ENCODE measurements at regions not wholly inside any gene's neighbourhood (a gene's known extent, or its start where the extent isn't known, plus 50 kb on each side); places are given as distances from the start of the nearest gene placed in this dataset.

DNA sequence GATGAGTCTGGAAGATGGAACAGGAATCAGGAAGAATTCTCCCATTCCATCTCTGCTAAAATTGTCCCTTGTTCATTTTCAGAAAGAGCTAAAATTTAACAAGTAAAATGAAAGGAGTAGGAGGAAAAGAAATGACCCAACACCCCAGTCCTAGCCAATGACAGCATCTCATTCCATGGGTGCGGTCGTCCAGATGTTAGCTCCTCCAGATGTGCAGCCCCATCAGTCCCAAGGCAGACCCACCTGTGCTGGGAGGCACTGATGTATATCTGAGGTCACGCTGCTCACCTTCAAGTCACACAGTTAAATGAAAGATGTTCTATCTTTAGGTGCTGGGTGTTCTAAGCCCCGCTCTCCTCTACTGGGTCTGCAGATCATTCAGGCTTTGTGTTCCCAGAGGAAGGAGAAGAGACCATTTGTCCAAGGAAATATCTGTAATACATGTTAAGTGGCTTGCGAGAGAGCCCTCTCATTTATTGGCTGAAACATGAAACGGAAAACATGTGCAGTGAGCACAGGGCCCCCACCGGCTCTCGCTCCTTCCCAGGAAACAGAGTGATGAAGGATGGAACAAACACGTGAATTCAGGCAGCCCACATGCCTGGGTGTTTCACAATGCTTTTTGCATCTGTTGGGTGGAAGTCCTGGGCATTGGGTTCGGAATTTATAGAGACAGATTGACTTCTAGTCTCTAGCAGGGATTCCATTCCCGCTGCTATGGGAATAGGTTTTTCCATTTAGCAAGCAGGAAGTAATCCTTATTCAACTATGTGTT is 294.6 kb downstream of the NUAK1 start:
- no peaks in the 10 kb centered on the region for H3K27me3 Mint-ChIP-seq
- no peaks in the 10 kb centered on the region for H3K4me1 Mint-ChIP-seq
- no peak overlapping the region for H3K4me3 Mint-ChIP-seq
- no peaks in the 10 kb centered on the region for H3K9me3 Mint-ChIP-seq
- no peak overlapping the region for H3K27ac Mint-ChIP-seq
- H3K36me3 Mint-ChIP-seq: no peaks in the 10 kb centered on the region

DNA sequence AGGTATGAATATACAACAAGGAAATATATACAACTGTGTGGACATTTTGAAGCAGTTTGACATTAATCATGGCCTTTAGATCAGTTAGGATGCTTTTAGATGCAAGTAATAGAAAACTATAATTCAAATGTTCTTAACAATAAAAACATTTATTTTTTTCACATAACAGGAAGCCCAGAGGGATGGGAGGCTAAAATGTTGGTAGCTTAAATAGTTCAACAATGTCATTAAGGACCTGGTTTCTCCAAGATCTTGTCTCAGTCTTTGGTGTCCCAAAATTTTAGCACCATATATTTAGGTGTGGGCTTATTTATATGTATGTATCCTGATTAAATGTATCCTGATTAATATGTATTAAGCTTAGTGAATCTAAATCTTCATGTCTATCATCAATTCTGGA is 292.4 kb downstream of the NUAK1 start:
- Mint-ChIP-seq H3K9me3 (peaks cover 0 to 2% (median 0%) of the 10 kb centered on the region in 3 donors), H3K27me3 (peaks cover 2% of the 10 kb centered on the region), H3K27ac (no peak overlapping the region), H3K4me1 (no peaks in the 10 kb centered on the region), H3K36me3 (no peaks in the 10 kb centered on the region), H3K4me3 (no peak overlapping the region)

DNA sequence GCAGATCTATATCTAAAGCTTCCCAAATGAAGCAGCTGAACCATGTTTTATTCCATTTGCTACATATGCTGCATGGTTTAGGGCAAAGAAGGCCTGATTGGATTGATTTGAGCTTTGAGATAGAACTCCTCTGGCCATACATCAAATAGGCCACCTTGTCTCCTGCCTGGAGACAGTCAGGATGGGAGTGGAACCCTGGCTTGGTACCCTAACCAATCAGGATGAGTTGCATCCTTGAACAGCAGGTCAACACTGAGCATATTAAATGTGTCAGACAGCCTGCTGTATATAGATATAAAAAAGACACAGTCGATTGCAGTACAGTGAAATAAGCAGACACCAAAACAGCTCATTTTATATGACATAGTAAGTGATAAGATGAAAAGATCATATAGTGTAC is 291.7 kb downstream of the NUAK1 start:
- Mint-ChIP-seq H3K36me3 (no peaks in the 10 kb centered on the region), H3K4me3 (no peak overlapping the region), H3K27me3 (peaks cover 2% of the 10 kb centered on the region), H3K27ac (no peak overlapping the region), H3K9me3 (peaks cover 0 to 2% (median 0%) of the 10 kb centered on the region in 3 donors), H3K4me1 (no peaks in the 10 kb centered on the region)

DNA sequence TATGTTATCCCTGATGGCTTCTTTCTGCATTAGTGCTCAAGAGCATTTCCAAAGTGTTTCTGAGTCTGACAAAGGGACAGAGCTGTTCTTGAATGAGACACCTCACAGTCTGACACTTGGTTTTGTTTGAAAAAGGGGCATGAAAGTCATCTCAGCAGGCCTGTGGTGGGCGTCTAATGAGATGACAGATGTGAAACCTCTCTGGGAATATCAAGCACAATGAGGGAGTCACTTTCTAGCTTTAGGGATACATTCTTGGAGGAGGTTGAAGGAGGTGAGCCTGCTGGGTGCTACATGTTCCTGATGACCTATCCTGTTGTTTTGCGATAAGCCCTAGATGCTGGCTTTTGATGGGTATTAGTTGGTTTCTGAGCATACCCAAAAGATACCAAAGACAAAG is 290.5 kb downstream of the NUAK1 start:
- Mint-ChIP-seq H3K36me3 (no peaks in the 10 kb centered on the region), H3K4me1 (no peaks in the 10 kb centered on the region)

DNA sequence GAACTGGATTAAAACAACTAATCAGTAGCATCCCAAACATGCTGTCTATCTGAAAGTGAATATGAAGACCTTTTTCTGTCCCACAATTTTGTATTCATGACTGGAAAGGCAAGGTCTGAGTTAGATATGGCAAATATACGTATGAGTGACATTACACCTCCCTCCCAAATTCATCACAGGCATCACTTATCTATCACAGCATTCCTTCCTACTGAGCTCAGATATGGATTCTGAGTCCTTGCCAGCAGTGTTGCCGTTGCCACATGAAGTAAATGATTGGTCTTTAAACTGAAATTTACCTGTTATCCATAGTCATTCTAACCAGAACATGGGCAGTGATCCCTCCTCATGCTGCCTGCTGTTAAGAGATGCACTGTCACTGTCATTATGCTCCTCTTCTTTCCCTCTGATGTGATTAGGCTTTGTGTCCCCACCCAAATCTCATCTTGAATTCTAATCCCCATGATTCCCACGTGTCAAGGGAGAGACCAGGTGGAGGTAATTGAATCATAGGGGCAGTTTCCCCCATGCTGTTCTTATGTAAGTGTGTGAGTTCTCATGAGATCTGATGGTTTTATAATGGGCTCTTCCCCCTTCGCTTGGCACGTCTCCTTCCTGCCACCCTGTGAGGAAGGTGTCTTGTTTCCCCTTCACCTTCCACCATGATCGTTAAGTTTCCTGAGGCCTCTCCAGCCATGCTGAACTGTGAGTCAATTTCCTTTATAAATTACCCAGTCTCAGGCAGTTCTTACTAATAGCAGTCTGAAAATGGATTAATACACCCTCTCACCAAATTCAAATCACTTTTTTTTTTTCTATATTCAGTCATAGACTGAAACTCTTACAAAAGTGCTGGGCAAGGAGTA is 288.4 kb downstream of the NUAK1 start:
- Mint-ChIP-seq H3K27ac (no peak overlapping the region), H3K27me3 (peaks cover 2% of the 10 kb centered on the region), H3K4me3 (no peak overlapping the region)

More for the DNA sequence above, 290.5 kb downstream of the NUAK1 start:
- no peak overlapping the region for H3K4me3 Mint-ChIP-seq
- H3K27me3 Mint-ChIP-seq: peaks cover 2% of the 10 kb centered on the region
- peaks cover 0 to 2% (median 0%) of the 10 kb centered on the region in 3 donors for H3K9me3 Mint-ChIP-seq
- no peak overlapping the region for H3K27ac Mint-ChIP-seq

DNA sequence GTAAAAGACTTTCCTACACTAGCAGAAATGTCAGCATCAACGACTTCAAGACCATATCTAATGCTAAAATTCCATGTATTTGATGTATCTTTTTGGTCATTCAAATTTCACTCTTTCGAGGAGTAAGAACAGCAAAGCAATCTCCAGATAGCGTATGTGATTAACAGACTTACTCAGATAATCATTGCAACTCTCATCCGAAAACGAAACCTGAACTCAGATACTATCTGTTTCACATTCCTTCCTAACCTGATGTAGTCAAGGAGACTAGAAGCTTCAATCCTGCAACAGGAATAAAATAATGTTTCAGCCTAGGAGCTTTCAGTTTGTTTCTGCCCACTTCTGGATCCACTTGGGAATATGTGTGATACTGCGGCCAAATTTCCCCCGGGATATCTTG is 286.3 kb downstream of the NUAK1 start:
- Mint-ChIP-seq H3K4me3 (no peak overlapping the region), H3K27me3 (peaks cover 2% of the 10 kb centered on the region), H3K27ac (no peak overlapping the region), H3K9me3 (peaks cover 2 to 4% (median 3%) of the 10 kb centered on the region in 3 donors), H3K36me3 (peaks cover 1% of the 10 kb centered on the region), H3K4me1 (no peaks in the 10 kb centered on the region)

More for the DNA sequence above, 288.4 kb downstream of the NUAK1 start:
- Mint-ChIP-seq H3K4me1 (no peaks in the 10 kb centered on the region), H3K9me3 (peaks cover 0 to 2% (median 0%) of the 10 kb centered on the region in 3 donors), H3K36me3 (no peaks in the 10 kb centered on the region)

DNA sequence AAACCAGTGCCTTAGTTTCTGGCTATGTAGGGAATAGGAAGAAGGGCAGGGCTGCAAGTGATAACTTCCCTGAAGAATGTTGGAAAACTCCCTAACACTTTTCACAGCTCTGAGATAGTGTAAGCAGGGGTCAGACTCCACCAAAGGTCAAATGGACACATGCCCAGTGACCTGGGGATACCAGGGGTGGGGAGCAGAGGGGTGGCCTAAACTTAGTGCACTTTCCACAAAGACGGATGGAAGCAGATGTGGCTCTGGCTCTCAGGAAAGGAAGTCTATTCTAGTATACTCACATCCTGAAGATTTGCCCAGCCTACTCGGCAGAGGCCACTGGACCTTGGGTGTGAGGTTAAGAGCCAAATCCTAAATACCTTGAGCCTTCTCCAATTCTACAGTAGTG is 285.8 kb downstream of the NUAK1 start:
- no peak overlapping the region for H3K4me3 Mint-ChIP-seq
- H3K36me3 Mint-ChIP-seq: peaks cover 1% of the 10 kb centered on the region
- H3K27me3 Mint-ChIP-seq: peaks cover 2% of the 10 kb centered on the region

DNA sequence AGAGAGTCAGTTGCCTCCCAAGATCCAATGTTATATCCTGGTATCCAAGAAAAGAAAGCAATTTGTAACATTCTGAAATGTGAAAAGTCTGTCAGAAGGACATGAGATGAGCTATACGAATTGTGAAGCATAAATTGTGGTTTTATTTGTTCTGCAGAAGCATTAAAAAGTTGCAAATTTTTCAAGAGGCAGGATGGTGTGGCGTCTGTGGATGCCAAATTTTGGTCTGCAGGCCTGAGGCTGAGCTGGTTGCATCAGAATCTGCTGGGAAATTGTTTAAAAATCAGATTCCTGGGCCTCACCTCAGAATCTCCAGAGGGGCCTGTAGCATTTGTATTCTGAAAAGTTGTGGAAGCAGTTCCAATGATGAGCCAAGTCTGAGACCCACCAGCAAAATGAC is 284.7 kb downstream of the NUAK1 start:
- Mint-ChIP-seq H3K36me3 (peaks cover 1% of the 10 kb centered on the region), H3K9me3 (peaks cover 2 to 4% (median 3%) of the 10 kb centered on the region in 3 donors), H3K27me3 (peaks cover 2% of the 10 kb centered on the region), H3K4me3 (no peak overlapping the region), H3K4me1 (no peaks in the 10 kb centered on the region), H3K27ac (no peak overlapping the region)

More for the DNA sequence above, 285.8 kb downstream of the NUAK1 start:
- Mint-ChIP-seq H3K9me3 (peaks cover 2 to 4% (median 3%) of the 10 kb centered on the region in 3 donors), H3K27ac (no peak overlapping the region), H3K4me1 (no peaks in the 10 kb centered on the region)

DNA sequence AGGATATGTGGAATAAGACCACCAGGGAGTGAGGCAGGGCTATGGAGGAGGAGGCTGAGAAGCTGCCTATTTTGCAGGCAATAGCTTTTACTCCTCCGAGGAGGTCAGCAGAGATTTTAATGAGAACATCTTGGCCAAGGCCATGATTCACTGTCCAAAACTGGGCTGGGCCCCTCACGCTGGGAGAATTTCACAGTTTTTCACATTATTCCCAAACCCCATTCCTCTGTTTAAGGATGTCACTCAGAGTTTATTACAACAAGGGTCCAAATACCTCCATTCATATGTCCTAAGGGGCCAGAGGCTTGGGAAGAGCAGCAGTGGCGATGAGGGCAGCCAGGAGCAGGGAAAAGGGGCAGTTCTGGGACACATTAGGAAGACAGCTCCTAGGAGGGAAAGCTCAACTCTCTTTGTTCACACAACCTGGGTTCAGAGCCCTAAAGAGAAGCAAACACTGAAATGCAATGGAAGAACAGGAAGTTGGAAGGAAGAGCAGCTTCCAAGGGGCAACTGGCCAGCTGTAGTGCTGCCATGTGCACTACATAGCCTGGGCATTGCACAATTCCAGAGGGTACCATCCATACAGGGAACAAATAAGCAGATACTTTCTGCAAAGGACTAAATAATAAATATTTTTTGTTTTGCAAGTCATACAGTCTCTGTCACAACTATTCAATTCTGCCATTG is 283.2 kb downstream of the NUAK1 start:
- no peak overlapping the region for H3K4me3 Mint-ChIP-seq
- H3K27me3 Mint-ChIP-seq: peaks cover 2% of the 10 kb centered on the region
- H3K4me1 Mint-ChIP-seq: no peaks in the 10 kb centered on the region
- H3K27ac Mint-ChIP-seq: no peak overlapping the region
- H3K9me3 Mint-ChIP-seq: peaks cover 2 to 4% (median 3%) of the 10 kb centered on the region in 3 donors
- peaks cover 1% of the 10 kb centered on the region for H3K36me3 Mint-ChIP-seq

DNA sequence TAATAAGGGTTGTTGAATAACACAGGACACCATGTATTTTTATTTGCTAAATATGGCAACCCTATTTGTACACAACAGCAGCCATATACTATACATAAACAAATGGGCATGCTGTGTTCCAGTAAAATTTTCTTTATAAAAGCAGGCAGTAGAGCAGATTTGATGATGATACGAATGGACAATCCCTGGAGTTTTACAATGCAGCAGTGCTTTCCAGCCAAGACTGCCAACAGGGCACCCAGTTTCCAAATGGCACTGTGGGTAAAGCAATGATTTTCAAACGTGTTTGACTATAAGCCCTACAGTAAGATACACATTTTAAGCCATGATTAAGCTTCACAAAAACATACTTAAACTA is 282.7 kb downstream of the NUAK1 start:
- no peaks in the 10 kb centered on the region for H3K27me3 Mint-ChIP-seq
- no peak overlapping the region for H3K4me3 Mint-ChIP-seq
- H3K27ac Mint-ChIP-seq: no peak overlapping the region
- no peaks in the 10 kb centered on the region for H3K4me1 Mint-ChIP-seq
- peaks cover 1% of the 10 kb centered on the region for H3K36me3 Mint-ChIP-seq
- H3K9me3 Mint-ChIP-seq: peaks cover 2 to 3% (median 3%) of the 10 kb centered on the region in 3 donors

DNA sequence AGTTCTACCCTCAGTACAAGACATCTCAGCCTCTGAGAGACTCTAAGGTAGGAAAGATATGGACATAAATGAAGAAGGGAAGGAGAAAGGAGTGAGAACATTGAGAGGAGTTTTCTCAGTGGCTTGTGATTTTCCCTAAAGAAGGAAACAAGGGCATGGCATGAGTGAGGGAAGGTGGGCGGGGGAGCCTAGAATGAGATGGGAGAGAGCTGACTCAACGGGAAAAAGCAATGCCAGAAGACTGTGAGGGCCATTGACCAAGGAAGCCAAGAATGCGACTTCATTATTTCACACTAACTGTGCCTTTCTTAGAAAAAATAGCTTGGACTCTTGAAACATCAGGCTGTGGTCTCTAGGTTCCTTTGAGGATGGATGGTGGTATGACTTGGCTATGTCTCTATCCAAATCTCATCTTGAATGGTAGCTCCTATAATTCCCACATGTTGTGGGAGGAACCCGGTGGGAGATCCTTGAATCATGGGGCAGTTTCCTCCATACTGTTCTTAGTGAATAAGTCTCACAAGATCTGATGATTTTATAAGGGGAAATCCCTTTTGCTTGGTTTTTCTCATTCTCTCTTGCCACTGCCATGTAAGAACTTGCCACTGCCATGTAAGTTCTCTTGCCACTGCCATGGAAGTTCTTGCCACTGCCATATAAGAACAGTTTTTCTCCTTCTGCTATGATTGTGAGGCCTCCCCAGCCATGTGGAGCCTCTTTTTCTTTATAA is 279.6 kb downstream of the NUAK1 start:
- H3K36me3 Mint-ChIP-seq: peaks cover 1% of the 10 kb centered on the region
- H3K4me1 Mint-ChIP-seq: peaks cover 0 to 2% (median 0%) of the 10 kb centered on the region in 3 donors
- H3K27ac Mint-ChIP-seq: no peak overlapping the region
- H3K9me3 Mint-ChIP-seq: peaks cover 2 to 3% (median 3%) of the 10 kb centered on the region in 3 donors
- H3K4me3 Mint-ChIP-seq: no peak overlapping the region
- peaks cover 2% of the 10 kb centered on the region for H3K27me3 Mint-ChIP-seq

DNA sequence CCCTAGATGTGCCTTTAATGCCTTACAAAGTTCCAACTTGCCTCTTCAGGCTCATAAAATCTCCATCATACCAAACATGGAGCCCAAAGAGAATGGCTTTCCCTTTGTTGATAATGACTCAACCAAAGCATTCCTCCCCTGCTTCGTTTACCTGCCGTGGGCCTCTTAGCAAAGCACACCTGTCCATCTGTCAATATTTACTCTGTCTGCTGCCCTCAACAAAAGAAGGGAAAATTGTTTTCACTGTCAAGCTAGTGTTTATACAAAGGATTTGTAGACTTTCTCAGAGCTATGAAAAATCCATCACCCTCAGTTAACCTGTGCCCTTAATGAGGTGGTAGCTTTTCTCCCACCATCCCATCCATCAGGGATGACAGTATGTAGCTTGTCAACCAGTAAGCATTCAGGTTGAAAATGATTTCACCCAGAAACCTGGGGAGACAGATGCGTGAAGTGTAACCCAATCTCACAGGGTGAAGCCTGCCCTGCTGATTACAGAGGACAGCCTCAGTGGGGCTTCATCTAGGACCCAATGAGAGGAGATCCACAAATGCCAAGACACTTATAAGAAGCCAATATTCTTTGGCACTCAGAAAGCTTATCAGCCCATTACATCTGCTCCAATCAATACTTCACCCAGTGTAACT is 278.1 kb downstream of the NUAK1 start:
- no peak overlapping the region for H3K27ac Mint-ChIP-seq
- H3K4me3 Mint-ChIP-seq: no peak overlapping the region
- peaks cover 2% of the 10 kb centered on the region for H3K27me3 Mint-ChIP-seq
- H3K36me3 Mint-ChIP-seq: peaks cover 1% of the 10 kb centered on the region
- H3K9me3 Mint-ChIP-seq: peaks cover 2 to 3% (median 3%) of the 10 kb centered on the region in 3 donors
- peaks cover 0 to 2% (median 0%) of the 10 kb centered on the region in 3 donors for H3K4me1 Mint-ChIP-seq

DNA sequence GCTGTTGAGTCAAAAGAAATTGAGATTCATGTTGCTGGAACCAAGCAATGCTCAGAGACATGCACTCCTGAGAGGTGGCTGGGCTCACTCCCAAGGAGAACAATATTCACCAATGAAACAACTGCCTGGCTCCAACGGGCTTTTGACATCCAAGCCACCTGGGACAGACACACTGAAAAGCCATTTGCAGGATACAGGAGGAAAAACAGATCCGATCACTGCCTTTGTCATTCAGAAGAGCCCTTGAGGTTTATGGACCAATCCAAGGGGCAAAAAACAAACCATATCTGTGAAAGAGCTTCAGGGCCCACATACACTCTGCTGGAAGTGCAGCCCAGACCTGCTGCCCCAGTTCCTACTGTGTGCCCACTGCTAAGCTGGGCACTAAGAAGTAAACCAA is 277.5 kb downstream of the NUAK1 start:
- H3K4me1 Mint-ChIP-seq: peaks cover 0 to 2% (median 0%) of the 10 kb centered on the region in 3 donors
- H3K4me3 Mint-ChIP-seq: no peak overlapping the region
- H3K27ac Mint-ChIP-seq: no peak overlapping the region
- peaks cover 2% of the 10 kb centered on the region for H3K27me3 Mint-ChIP-seq
- peaks cover 1% of the 10 kb centered on the region for H3K36me3 Mint-ChIP-seq
- peaks cover 2 to 3% (median 3%) of the 10 kb centered on the region in 3 donors for H3K9me3 Mint-ChIP-seq

DNA sequence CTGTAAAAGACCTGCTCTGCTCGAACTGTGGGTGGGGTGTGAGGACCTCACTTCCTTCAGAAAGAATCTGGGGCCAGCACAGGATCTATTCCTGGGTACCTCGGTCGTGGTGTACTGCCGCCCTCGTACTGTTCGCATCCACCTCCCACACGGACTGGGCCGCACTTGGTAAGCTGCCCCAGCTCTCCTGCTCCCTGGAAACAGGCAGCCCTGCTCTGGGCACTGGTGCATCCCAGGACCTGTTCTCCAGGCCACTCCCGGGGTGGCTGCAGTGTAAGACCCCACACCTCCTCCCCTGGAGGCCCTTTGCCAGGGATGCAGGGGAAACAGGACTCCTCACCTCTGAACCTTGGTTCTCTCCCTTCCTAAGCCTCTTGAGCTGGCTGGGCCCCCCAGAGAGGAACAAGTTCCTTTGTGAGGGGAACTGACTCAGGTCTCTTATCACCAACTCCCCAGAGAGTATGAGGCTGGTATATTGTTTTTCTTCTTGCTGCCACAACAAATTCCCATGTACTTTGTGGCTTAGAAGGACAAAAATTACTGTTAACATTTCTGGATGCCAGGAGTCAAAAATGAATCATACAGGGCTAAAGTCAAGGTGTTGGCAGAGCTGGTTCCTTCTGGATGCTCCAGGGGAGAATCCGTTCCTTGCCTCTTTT is 276.5 kb downstream of the NUAK1 start:
- peaks cover 2% of the 10 kb centered on the region for H3K27me3 Mint-ChIP-seq
- peaks cover 0 to 2% (median 0%) of the 10 kb centered on the region in 3 donors for H3K4me1 Mint-ChIP-seq
- no peaks in the 10 kb centered on the region for H3K9me3 Mint-ChIP-seq
- no peak overlapping the region for H3K4me3 Mint-ChIP-seq
- H3K27ac Mint-ChIP-seq: no peak overlapping the region
- H3K36me3 Mint-ChIP-seq: no peaks in the 10 kb centered on the region

Data from IgD-negative memory B cell (primary cell).